Gastrocnemius medialis (tissue), 4 donors: ENCODE measurements at regions not wholly inside any gene's neighbourhood (a gene's known extent, or its start where the extent isn't known, plus 50 kb on each side); places are given as distances from the start of the nearest gene placed in this dataset.

ENCODE experiments used
- POLR2A ChIP-seq, 2 donors: fragments of 450-650 bp; IDR thresholded peaks; one replicate each; pipeline ENCODE4 v1.6.1; 2017; ENCODE audit warnings: antibody characterized with exemption in 2 of 2, mild to moderate bottlenecking in 2 of 2, moderate library complexity in 2 of 2
- TF ChIP-seq, protein P1 (sequence below), 5 experiments: fragments of 450-650 bp in 3 of 5; fragments of 200-600 bp in 2 of 5; sonication (generic) in 2 of 5; IDR thresholded peaks in 4 of 5; conservative IDR thresholded peaks in 1 of 5; 1 replicate in 4 of 5; 2 replicates in 1 of 5; pipeline ENCODE4 v1.5.1; 2016 to 2019; ENCODE audit warnings: antibody characterized with exemption in 5 of 5, mild to moderate bottlenecking in 3 of 5, moderate library complexity in 3 of 5

DNA sequence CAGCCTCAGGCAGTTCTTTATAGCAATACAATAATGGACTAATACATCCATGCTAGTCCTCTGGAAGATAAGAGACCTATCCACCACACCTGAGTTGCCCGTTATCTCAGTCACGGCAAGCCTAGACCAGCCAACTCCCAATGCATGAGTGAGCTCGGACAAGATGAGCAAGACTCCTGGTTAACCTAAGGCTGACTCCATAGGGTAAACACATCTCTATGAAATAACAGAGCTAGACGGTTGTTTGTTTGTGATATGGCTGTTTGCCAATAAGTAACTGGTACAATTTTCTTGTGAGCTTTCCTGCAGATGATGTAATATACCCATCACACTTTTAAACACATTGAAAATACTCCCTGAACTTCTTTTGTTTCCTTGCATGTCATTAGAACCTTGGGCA lies 70.6 kb upstream of the PHACTR1 start:
- no peak for TF ChIP-seq POLR2A (IDR thresholded peaks at IDR 0.05)
- TF ChIP-seq, protein P1, sequence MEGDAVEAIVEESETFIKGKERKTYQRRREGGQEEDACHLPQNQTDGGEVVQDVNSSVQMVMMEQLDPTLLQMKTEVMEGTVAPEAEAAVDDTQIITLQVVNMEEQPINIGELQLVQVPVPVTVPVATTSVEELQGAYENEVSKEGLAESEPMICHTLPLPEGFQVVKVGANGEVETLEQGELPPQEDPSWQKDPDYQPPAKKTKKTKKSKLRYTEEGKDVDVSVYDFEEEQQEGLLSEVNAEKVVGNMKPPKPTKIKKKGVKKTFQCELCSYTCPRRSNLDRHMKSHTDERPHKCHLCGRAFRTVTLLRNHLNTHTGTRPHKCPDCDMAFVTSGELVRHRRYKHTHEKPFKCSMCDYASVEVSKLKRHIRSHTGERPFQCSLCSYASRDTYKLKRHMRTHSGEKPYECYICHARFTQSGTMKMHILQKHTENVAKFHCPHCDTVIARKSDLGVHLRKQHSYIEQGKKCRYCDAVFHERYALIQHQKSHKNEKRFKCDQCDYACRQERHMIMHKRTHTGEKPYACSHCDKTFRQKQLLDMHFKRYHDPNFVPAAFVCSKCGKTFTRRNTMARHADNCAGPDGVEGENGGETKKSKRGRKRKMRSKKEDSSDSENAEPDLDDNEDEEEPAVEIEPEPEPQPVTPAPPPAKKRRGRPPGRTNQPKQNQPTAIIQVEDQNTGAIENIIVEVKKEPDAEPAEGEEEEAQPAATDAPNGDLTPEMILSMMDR (IDR thresholded peaks at IDR 0.05 in 4 of 5, conservative IDR thresholded peaks at IDR 0.05 in 1 of 5), result no peak
